ENCODE measurements at regions not wholly inside any gene's neighbourhood (a gene's known extent, or its start where the extent isn't known, plus 50 kb on each side); places are given as distances from the start of the nearest gene placed in this dataset.

GRCh38 chr10:62732841-62733653, 71.5 kb upstream of the ADO start:
- TF ChIP-seq, protein P1, sequence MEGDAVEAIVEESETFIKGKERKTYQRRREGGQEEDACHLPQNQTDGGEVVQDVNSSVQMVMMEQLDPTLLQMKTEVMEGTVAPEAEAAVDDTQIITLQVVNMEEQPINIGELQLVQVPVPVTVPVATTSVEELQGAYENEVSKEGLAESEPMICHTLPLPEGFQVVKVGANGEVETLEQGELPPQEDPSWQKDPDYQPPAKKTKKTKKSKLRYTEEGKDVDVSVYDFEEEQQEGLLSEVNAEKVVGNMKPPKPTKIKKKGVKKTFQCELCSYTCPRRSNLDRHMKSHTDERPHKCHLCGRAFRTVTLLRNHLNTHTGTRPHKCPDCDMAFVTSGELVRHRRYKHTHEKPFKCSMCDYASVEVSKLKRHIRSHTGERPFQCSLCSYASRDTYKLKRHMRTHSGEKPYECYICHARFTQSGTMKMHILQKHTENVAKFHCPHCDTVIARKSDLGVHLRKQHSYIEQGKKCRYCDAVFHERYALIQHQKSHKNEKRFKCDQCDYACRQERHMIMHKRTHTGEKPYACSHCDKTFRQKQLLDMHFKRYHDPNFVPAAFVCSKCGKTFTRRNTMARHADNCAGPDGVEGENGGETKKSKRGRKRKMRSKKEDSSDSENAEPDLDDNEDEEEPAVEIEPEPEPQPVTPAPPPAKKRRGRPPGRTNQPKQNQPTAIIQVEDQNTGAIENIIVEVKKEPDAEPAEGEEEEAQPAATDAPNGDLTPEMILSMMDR (IDR thresholded peaks at IDR 0.05 in 4 of 5, conservative IDR thresholded peaks at IDR 0.05 in 1 of 5), result no peak
- TF ChIP-seq POLR2A (IDR thresholded peaks at IDR 0.05), result no peak

All from gastrocnemius medialis (tissue), 4 donors.